ENCODE measurements at regions not wholly inside any gene's neighbourhood (a gene's known extent, or its start where the extent isn't known, plus 50 kb on each side); places are given as distances from the start of the nearest gene placed in this dataset.
"Not testable (repeated sequence)": the region's sequence is repeated elsewhere in the genome, so short reads cannot be mapped to it uniquely, and the experiment has no call there.

DNA sequence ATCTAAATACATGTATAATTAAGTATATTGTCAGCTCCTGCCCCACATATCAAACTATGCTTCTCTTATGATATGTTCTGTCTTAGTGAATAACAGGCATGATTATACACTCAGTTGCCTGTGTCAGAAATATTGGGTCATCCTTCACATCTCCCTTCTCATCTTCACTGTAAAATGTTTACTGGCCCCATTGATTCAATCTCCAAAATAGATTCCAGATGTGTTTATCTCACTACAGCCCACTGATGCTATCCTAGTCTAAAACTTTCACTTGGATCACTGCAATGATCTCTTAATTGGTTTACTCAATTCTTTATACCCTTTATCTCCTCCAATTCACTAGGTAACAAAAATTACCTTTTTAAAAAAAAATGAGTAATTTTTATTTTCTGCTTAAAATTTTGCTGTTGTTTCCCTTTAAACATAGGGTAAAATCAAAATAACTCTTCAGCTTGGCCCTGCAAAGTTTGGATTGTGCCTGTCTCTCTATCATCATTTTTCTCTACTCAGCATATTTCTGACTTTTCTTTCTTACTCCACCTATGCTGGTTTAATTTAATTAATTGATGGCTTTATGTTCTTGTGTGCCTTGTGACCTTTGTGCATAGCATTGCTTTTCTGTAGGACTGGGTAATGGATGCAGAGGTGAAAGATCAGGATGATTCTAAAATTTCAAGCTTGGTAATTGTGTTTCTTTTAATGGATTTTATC is 233.9 kb upstream of the FOXP2 start:
- DNase-seq (ENCODE audit: low spot score), result no peak

GRCh38 chr7:114175125-114175524 is 239.5 kb upstream of the FOXP2 start:
- DNase-seq (ENCODE audit: low spot score), result no peak

DNA sequence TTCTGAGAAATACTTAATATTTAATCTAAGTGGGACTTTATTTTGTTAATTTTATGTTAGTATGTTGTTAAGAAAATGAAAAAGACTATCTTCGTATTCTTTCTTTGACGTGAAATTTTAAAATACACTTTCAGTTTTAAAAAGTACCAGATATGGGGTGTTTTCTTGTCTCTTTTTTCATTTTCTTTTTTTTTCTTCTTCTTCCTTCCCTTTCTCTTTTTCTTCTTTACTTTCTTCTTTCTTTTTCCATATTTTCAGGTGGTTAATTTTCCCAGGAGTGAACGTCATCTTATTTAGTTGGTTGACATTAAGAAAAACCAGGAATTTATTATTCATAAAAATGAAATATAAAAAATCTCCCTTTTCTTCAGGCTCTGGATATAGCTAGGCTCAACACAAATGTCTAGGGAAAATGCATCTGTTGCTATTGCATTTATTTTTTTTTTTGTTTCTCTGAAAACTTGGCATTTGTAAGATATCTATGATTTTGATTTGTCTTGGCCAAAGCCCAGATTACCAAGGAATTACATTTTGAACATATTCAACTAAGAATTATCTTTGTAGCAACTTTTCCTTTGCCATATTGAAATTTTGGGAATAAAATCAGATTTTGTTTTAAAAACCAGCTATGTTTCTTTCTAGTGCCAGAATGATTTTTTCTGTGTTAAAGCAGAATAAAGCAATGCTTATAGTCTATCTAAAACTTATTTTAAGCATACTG is 241.3 kb upstream of the FOXP2 start:
- DNase-seq (ENCODE audit: low spot score), result no peak

GRCh38 chr7:114169389-114169788 is 245.2 kb upstream of the FOXP2 start:
- DNase-seq (ENCODE audit: low spot score), result not testable (repeated sequence)

DNA sequence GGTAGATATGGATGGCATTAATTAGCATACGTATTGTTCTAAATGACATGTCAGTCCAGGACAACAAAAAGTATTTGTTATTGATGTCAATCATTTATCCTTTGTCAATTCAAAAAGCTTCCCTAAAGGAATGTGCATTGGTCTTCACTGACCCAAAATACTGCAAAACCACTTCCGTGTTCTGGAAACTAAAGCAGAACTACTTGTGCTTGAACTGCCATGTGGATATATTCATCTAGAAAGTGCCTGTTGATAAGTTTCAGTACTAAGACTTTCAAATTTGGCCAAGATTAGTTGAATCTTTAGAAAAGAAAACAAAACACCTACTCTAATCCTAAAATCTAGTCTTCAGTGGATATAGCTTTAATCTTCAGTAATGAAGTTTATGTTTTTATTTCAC is 242.1 kb upstream of the PPP1R3A start:
- DNase-seq (ENCODE audit: low spot score), result no peak

GRCh38 chr7:114158854-114159253 is 240.0 kb upstream of the PPP1R3A start:
- no peak for DNase-seq (ENCODE audit: low spot score)

GRCh38 chr7:114158275-114158674 is 239.5 kb upstream of the PPP1R3A start:
- no peak for DNase-seq (ENCODE audit: low spot score)

DNA sequence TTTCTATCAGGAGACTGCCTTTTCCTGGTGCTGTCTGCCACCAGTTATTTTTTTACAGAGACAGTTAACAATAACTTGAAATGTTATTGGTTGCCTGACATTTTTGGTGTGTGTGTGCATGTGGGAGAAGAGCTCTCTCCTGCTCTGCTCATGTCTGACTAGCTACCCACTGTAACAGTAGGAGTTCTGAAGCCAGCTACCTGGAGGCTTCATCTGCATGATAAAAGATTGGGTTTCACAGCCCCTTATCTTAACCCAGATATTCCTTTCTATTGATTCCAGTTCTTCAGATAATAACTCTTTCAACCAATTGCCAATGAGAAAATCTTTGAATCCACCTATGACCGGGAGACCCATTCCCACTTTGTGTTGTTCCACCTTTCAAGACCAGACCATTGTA is 237.4 kb upstream of the PPP1R3A start:
- no peak for DNase-seq (ENCODE audit: low spot score)

DNA sequence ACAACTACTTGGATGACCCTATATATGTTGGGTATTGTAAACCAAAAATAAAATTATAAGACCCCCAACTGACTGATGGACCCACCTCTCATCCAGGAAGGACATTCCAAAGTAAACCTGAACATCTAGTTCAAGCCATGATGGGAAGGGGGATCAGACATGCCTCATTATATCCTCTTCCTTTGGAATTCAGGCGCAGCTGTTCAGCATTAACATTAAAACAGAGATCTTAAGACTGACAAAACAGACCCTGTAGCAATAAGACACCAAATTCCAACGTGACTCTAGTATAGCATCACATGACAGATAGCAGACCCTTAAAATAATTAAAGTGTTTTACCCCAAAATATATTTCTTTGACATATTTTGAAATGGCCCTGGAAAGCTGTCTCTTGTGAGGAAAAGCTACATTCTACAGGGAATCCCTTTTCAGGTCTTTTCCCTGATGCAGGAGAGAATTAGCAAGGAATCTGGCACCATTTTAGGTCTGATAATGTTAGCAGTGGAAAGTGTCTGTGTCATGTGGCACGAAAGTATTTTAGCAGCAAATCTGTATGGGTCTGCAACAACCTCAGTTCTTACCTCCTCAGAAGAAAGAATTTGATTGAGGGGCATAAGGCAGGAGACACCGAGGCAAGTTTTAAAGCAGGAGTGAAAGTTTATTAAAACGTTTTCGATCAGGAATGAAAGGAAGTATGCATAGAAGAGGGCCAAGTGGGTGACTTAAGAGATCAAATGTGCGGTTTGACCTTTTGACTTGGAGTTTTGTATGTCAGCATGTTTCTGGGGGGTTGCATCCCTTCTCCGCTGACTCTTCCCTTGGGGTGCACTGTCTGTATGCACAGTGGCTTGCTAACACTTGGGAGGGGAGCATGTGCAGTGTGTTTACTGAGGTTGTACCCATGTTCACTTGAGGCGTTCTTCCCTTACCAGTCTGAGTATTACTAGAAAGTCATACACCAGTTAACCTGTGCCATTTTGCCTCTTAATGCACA is 236.6 kb upstream of the PPP1R3A start:
- DNase-seq (ENCODE audit: low spot score), result no peak

DNA sequence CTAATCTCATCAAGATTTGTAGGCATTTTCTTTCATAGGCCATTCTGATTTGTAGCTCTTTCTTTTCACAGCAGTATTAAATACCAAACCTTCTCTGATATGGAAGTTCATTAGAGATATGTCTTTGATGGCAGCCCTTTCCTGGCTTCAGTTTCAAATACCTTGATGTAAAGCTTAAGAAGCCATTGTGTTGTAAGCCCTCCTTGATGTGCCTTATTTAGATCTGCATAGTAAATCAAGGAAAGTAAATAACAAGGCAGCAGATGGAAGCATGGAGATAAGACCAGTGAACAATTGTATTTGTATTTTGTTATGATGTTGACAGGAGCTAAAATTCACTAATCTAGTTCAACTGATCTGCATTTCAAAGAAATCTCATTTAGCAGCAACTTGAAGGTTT is 234.9 kb upstream of the PPP1R3A start:
- DNase-seq (ENCODE audit: low spot score), result no peak

- no peak for DNase-seq (ENCODE audit: low spot score)
Observed at GRCh38 chr7:114152314-114152938, 233.6 kb upstream of the PPP1R3A start.

DNA sequence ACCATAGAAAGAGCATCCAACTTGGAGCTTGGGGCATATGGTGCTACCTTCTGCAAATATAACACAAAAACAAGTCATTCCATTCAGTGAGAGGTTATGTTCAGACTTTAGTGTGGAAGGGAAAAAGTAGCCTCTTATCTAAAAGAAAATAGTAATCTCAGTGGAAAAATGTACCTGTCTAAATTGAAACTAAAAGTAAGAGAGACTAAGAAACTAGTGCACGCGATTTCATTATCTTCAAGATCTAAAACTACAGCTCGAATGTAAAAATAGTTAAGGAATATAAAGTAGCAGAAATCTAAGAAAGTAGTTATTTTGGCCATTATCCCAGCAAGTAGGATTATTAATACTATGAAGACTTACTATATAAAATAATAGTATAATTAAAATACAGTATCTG is 233.0 kb upstream of the PPP1R3A start:
- no peak for DNase-seq (ENCODE audit: low spot score)

DNA sequence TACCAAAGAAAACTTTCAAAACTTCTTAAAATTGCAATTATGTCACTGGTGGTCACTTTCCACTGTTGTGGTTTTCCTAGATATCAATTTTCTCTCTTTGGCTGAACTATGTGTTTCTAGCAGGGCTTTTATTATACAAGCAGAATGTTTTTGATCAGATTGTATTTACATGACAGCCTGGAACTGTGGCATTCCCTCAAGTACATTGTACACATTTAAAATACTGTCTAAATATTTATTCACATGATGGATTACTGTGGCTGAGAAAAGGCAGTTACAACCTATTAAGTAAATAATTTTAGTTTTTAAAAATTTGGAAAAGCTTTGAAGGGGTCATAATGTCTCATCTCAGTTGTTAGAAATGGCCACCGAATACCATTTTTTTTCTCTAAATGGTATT is 231.9 kb upstream of the PPP1R3A start:
- DNase-seq (ENCODE audit: low spot score), result no peak

DNA sequence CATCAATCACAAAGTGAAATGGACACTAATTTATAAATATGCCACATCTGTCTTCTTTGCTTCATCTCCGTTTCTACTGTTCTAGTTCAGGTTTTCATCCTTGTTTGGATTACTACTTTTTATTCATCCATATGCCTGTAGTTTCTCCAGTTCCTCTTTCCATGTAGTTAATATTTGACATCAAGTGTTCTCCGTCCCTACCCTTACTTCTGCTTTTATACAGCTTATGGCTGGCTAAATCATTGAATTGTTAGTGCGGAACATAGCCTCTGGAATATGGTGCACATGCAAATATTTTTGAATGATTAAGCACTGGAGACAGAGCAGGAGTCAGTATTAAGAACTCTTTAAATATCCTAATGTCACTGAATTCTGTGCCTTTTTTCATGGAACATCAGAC is 230.0 kb upstream of the PPP1R3A start:
- no peak for DNase-seq (ENCODE audit: low spot score)

GRCh38 chr7:114141415-114141814 is 222.6 kb upstream of the PPP1R3A start:
- DNase-seq (ENCODE audit: low spot score), result no peak

GRCh38 chr7:114140561-114140960 is 221.8 kb upstream of the PPP1R3A start:
- DNase-seq (ENCODE audit: low spot score), result no peak

GRCh38 chr7:114139690-114140089 is 220.9 kb upstream of the PPP1R3A start:
- not testable (repeated sequence) for DNase-seq (ENCODE audit: low spot score)

DNA sequence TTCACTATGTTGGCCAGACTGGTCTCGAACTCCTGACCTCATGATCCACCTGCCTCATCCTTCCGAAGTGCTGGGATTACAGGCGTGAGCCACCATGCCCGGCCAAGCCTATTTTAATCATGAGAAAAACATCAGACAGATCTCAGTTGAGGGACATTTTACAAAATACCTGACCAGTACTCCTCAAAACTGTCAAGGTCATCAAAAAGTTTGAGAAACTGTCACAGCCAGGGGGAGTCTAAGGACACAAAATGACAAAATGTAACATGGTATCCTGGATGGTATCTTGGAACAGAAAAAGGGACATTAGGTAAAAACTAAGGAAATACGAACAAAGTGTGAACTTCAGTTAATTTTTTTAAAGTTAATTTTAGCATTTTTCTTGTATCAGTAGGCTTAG is 219.8 kb upstream of the PPP1R3A start:
- no peak for DNase-seq (ENCODE audit: low spot score)

- DNase-seq (ENCODE audit: low spot score), result no peak
Observed at GRCh38 chr7:114133717-114134116, 214.9 kb upstream of the PPP1R3A start.

- no peak for DNase-seq (ENCODE audit: low spot score)
Observed at GRCh38 chr7:114130866-114131265, 212.1 kb upstream of the PPP1R3A start.

GRCh38 chr7:114128880-114129279 is 210.1 kb upstream of the PPP1R3A start:
- no peak for DNase-seq (ENCODE audit: low spot score)

GRCh38 chr7:114126095-114126494 is 207.3 kb upstream of the PPP1R3A start:
- no peak for DNase-seq (ENCODE audit: low spot score)

All from hepatic stellate cell (primary cell).